Gastroesophageal sphincter (tissue), 3 donors: ENCODE measurements at regions not wholly inside any gene's neighbourhood (a gene's known extent, or its start where the extent isn't known, plus 50 kb on each side); places are given as distances from the start of the nearest gene placed in this dataset.

Experiments used
- EP300 ChIP-seq: sonication (generic); formaldehyde crosslinking; IDR thresholded peaks from one replicate; pipeline ENCODE4 v1.6.1; 2017; ENCODE audit warnings: antibody characterized with exemption, mild to moderate bottlenecking
- POLR2A ChIP-seq, 2 donors: fragments of 450-650 bp; IDR thresholded peaks; one replicate each; pipeline ENCODE4 v1.6.1; 2017; ENCODE audit warnings: antibody characterized with exemption in 2 of 2, mild to moderate bottlenecking in 2 of 2, moderate library complexity in 1 of 2
- TF ChIP-seq, protein P1 (sequence below), 4 experiments: fragments of 200-600 bp in 2 of 4; fragments of 450-650 bp in 2 of 4; sonication (generic) in 1 of 4; IDR thresholded peaks; one replicate each; pipeline ENCODE4 v1.5.1; 2017 to 2019; ENCODE audit warnings: antibody characterized with exemption in 4 of 4, mild to moderate bottlenecking in 2 of 4, moderate library complexity in 2 of 4

DNA sequence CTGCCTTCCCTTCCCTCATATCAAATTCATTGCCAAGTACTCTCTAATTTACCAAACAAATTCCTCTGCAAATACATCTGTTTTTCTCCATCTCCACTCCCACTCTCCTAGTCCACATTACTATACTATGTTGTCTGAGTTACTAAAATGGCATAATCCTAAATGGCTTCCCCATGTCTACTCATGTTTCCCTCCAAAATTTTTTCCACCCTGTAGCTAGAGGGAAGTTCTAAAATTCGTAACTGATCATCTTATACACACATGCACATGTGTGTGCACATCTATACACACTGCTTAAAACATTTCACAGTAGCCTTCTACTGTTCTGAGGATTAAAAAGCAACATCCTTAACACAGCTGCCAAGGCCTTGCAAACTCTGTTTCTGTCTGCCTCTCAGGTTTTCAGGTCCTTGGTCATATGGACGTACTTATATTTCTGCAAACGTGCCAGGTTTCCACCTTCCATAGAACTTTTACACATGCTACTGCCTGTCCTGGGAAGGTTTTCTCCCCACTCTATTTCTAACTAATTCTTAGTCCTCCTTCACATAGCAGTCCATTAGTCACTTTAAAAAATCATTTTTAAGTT lies 140.6 kb downstream of the LURAP1L start:
- TF ChIP-seq, protein P1, sequence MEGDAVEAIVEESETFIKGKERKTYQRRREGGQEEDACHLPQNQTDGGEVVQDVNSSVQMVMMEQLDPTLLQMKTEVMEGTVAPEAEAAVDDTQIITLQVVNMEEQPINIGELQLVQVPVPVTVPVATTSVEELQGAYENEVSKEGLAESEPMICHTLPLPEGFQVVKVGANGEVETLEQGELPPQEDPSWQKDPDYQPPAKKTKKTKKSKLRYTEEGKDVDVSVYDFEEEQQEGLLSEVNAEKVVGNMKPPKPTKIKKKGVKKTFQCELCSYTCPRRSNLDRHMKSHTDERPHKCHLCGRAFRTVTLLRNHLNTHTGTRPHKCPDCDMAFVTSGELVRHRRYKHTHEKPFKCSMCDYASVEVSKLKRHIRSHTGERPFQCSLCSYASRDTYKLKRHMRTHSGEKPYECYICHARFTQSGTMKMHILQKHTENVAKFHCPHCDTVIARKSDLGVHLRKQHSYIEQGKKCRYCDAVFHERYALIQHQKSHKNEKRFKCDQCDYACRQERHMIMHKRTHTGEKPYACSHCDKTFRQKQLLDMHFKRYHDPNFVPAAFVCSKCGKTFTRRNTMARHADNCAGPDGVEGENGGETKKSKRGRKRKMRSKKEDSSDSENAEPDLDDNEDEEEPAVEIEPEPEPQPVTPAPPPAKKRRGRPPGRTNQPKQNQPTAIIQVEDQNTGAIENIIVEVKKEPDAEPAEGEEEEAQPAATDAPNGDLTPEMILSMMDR (IDR thresholded peaks at IDR 0.05): no peak
- TF ChIP-seq EP300: no peak
- TF ChIP-seq POLR2A (IDR thresholded peaks at IDR 0.05): no peak
